Stimulated activated CD4-positive, alpha-beta T cell treated with anti-CD3 and anti-CD28 coated beads, TNF-alpha, amount 100 ng/mL, for 24 hours (primary cell): ENCODE measurements at regions not wholly inside any gene's neighbourhood (a gene's known extent, or its start where the extent isn't known, plus 50 kb on each side); places are given as distances from the start of the nearest gene placed in this dataset.
"Not testable (repeated sequence)": the region's sequence is repeated elsewhere in the genome, so short reads cannot be mapped to it uniquely, and the experiment has no call there.

ENCODE experiments used
- DNase-seq, 3 experiments: peaks; one replicate each; pipeline ENCODE4 v3.0.0-alpha.2; 2020; ENCODE audit warnings: low read depth in 3 of 3

DNA sequence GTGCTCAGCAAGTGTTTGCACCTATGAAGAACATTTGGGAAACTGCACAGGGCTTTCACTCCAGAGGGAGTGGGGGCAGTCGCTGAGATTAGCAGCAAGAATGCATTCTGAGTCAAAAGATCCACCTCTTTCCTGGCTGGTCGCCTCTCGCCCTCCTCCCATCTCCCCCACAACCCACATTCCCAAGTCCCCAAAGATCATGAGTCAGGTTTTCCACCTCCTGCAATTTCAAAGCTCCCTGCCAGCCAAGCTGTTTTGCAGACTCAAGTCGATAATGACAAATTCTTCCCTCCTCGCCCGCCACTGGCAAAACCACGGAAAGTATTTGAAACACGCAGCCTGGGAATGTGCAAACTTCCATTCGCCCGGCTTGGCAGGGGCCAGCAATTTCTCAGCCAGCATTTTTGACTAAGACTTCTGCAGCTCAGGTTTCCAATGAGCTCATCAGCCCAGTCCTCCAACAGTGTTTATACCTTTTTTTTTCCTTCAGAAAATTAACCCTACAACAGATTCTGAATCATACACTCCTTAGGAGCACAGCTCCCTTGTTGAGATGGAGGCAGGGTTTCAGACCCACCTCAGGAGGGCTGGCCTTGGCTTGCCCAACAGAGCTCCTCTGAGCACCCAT, 181.4 kb downstream of the SMAD6 start:
- no peak for DNase-seq

DNA sequence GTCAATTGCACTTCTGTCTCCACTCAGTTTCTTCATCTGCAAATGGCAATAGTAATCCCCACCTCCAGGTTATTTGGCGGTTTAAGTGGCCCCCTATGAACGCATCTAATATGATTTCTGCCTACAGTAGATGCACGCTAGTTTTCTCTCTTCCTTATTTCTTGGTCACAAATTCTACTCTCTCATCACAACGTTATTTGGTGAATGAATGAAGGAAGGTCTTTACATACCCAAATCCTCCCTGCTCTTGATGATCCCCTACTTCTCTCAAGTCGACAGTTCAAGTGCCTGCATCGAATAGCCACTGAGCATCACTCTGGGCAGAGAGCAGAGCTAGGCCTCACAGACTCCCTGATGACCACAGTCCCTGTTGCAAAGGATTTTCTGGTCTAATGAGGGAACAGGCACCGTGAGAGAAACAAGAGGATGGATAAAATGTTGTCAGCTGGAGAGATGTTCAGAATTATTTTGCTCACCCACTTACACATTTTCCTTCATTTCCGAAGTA, 181.2 kb upstream of the SMAD3 start:
- no peak for DNase-seq

DNA sequence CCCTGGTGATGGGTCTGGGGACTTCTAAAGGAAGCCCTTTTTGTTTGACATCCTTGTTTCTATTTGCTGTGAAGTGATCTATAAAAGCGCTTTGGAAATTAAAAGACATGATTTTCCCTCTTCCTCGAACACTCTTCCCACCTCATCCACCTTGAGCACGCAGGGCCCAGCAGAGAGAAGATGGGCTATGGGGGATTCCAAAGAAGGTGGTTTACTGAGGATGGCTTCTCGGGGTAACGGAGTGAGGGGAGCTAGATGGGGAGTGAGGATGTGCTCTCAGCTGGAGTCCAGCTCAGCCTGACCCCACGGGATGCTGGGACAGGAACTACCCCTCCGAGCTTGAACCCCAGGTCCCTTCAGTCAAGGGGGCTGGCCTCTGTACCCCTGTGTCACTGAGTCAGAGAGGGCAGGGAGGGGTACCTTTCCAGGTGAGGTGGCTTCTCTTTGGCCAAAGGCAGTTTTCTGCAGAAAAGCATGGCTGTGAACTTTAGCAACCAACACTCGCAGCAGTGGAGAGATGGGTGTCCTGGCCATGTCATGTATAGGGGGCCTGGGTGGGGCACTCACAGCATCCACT, 180.7 kb upstream of the SMAD3 start:
- DNase-seq: no peak

DNA sequence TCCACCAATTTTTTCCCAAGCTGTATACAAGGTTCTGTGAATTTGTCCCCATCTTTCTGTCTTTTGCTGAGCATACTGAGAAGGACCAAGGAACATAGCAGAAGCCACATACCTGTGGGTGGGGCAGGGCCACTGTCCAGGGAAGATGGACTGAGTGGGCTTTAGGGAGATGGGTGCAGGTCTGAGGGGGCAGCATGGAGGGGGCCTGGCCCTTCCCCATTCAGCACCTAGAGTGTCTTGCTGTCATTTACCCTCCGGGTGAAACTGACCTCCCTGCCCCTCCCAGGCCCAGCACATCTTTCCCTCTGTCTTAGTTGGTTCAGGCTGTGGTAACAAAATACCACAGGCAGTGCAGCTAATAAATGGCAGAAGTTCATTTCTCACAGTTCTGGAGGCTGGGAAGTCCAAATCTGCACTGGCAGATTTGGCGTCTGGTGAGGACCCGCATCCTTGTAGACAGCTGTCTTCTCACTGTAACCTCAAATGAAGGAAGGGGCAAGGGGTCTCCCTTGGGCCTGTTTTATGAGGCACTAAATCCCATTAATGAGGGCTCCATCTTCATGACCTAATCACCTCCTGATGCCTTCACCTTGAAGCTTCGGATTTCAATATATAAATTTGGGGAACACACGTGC, 180.0 kb upstream of the SMAD3 start:
- no peak for DNase-seq

DNA sequence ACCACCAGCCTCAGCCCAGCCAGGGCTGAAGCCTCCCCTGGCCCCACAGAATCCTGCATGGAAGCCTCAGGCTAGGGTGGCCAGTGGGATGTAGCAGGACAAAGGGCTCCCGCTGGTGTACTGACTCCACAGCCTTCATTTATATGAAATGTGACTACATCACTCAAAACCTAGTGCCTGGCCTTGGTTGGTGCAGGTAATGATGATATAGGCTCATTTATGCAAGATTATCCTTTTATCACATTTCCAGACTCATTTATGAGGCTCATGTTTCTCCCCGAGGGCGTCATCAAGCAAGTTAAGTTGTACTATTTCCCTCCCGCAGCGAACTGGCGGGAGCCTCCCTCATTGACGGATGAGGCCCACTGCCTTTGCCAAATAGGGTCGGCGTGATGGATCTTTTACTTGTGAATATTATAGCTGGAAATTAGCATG, 179.1 kb upstream of the SMAD3 start:
- no peak for DNase-seq

DNA sequence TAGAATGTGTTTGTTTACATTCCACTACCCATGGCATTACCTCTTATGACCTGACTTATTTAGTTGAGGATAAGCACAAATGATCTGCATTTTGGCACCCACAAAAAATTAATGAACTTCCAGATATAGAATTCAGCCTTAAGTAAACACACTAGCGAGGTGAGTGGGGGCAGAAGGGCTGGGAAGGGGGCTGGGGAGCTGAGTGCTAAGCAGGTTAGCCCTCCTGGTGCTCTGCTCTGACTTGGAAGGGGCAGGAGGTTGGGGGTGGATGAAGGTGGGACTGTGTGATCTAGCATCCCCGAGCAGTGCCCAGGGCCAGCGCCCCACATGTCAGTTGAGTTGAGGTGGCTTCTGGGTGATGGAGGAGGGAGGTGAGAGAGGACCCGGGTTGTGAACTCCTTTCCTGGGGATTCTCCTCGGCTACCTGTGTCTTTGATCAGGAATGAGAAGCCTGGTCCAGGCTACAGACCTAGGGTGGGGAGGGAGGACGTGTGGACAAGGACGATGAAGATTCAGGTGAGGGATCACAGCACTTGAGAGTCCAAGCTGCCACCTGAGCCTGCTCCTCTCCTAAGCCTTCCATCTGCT, 178.6 kb upstream of the SMAD3 start:
- DNase-seq: no peak

DNA sequence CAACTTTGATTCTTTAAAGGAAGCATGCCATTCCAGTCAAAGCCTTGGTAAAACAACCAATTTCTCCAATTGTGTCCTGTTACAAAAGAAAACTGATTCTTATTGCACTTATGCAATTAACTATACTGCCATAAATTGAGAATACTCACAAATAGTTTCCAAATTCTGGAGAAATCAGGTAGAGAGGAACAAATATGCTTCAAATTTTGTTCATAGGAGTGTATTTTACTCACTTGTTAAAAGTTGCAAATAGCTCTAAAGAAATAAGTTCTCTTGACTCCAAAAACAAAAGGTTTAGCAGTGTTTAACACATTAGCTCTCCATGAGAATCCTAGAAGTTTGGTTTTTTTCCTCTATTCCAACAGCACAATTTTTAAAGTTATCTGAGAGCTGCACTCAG, 176.1 kb upstream of the SMAD3 start:
- not testable (repeated sequence) for DNase-seq

DNA sequence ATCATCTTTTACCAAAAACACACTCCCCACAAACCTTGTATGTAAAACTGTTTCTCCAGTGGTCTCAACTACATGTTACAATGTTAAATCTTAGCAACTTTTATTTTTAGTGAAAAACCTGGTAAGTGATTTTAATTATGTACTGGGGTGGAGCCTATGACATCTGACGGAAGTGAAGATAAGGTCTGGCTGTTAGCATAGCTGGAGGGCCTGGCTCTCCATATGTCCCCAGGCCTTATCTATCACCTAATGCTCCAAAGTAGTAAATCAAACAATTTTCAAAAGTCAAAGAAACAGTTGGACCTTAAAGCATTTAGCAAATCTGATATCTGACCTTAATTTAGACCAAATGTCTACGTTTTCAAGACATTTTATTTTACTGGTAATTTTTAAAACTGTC, 173.6 kb upstream of the SMAD3 start:
- DNase-seq: no peak

DNA sequence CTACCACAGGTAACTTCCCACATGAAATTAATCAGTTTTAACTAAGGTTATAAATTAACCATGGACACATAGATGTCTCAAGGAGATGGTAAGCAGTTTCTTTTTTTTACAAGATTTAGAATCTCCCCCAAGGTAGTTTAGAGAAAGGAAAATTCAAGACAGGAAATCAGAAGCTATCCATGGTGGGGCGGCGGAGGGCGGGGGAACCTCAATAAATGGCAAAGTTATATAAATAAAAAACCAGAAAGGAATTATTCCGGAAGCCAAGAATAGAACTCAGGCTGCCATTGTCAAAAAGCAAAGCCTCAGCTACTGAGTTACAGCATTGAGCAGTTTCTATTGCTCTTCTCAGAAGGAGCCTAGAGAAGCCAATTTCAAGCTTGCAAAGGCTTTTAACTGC, 172.1 kb upstream of the SMAD3 start:
- no peak for DNase-seq

DNA sequence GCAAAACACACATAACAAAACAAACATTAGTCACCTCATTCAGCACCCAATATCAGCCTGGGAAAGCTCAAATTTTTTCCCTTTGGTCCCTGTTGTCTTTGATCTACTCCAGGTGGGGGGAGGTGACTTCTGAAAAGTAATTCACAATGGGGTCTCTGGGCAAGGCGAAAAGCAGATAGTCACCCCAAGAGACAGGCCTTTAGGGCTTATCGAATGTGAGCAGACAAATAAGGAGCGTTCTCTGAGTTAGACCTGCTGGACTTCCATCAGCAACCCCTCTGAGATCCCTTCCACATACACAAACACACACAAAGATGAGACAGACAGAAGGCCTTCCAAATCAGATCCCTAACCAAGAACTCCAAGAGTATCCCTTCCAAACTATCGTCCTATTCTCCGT, 171.0 kb upstream of the SMAD3 start:
- no peak for DNase-seq

DNA sequence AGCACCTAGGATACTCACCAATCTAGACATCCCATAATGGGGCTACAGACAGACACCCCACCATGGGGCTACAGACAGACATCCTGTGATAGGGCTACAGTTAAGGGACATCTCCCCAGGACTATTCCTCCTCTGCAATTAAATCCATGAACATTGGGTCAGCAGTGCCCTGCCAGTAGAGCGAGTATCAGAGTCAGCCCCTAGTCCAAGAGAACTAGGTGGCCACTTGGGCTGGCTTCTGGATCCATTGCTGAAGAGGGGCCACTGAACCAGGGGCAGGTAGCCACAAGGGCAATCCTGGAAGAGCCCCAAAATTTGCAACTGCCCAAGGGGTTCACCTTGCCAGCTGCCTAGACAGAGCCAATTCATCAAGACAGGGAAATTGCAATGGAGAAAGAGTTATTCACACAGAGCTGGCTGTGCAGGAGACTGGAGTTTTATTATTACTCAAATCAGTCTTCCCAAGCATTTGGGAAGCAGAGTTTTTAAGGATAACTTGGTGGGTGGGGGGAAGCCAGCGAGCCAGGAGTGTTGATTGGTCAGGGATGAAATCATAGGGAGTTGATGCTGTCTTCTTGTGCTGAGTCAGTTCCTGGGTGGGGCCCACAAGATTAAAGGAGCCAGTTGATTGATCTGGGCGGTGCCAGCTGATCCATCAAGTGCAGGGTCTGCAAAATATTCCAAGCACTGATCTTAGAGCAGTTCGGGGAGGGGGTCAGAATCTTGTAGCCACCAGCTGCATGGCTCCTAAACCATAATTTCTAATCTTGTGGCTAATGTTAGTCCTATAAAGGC, 170.2 kb upstream of the SMAD3 start:
- no peak for DNase-seq

DNA sequence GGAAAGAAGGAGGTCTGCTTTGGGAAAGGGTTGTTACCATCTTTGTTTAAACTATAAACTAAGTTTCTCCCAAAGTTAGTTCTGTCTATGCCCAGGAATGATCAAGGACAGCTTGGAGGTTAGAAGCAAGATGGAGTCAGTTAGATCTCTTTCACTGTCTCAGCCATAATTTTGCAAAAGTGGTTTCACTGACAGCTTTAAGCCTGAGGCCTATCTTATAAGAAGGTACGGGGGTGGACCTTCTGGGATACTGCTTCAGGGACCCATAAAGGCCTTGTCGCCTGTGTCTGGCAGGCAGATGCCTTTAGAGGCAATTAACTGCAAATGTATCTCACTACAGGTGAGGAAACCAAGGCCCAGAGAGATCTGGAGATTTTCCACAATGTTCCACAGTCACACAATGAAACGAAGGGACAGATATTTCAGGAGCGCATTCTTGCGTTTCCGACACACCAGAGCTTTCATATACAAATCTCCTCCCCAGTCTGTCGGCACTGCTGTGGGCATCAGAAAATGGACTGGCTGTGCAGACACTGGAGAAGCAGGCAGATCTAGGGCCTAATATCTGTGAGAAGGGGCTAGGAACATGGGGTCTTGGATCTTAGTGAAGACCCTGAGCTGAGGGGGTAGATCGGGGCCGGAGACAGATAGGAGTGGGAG, 169.5 kb upstream of the SMAD3 start:
- DNase-seq: no peak

DNA sequence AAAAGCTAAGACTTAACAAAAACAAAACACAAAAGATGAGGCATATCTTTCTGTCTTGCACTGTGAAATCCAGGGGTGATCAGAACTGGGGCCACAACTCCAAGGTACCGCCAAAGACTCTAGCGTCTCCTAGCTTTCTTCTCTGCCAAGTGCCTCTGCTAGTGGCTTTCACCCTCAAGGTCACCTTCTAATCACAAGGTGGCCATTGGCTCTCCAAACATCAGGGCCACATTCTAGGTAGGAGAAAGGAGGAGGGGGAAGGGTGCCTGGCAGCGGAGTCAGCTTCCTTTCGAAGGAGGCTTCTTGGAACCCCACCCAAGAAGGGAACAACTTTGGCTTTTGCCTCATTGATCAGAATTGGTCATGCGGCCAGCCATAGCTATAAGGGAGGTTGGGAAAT, 168.8 kb upstream of the SMAD3 start:
- DNase-seq: no peak

DNA sequence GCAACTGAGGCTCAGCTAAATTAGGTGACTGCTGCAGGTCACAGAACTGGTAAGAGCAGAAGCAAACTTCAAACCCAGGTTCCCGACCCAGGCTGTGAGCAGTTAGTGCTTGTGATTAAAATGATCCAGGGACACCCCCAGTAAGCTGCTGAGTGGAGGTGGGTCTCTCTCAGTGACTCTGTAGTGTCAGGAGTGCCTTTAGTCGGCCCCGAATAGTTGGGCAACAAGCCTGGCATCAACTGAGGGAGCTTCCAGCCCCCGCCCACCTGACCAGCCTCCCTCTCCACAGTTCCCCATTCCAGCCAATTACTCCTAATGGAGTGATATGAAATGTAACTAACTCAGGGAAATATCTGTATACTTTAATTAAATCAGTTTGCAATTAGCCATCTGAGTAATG, 168.0 kb upstream of the SMAD3 start:
- no peak for DNase-seq

DNA sequence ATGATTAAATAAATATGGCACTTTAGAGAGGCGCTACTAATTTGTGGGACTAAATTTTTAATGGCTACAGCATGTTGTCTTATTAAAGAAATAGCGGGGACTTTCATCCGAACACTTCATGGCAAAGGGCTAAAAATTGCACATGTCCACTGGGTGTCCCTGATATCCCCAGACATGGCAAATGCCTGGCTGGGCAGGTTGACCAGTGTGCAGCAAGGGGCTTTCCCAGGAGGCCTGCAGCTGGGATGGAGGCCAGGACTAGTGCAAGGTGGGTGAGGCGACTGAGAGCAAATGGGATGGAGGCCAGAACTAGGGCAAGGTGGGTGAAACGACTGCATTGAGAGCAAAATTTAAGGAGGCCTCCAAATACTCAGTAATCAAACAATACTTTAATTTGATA, 167.4 kb upstream of the SMAD3 start:
- no peak for DNase-seq

DNA sequence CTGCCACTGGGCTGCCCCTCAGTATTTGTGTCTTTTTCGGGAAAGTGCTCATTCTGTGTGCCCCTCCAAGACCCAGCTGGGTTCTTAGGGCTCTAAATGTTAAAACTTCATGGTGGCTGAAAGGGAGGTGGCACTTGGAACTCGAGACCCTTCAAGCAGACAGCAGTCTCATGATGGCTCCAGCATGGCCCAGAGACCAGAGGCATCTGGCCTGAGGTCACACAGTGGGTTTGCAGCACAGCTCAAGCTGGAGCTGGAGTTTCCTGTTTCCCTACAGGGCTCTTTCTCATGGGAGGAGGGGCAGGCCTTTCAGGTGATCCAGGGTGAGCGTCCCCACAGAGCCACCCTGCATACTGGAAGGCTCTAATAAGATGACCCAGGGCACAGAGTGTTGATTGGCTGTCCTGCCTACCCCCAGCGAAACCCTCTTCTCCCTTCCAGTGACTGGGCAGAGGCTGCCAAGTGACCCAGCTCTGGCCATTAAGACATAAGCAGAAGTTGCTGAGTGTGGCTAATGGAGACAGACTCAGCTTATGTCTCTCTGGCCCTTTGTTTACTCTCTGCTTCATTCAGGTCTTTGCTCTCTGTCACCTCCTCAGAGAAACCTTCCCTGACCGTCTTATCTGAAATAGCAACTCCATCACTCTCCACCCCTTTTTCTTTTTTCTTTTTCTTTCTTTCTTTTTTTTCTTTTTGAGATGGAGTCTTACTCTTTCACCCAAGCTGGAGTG, 166.6 kb upstream of the SMAD3 start:
- DNase-seq: no peak

DNA sequence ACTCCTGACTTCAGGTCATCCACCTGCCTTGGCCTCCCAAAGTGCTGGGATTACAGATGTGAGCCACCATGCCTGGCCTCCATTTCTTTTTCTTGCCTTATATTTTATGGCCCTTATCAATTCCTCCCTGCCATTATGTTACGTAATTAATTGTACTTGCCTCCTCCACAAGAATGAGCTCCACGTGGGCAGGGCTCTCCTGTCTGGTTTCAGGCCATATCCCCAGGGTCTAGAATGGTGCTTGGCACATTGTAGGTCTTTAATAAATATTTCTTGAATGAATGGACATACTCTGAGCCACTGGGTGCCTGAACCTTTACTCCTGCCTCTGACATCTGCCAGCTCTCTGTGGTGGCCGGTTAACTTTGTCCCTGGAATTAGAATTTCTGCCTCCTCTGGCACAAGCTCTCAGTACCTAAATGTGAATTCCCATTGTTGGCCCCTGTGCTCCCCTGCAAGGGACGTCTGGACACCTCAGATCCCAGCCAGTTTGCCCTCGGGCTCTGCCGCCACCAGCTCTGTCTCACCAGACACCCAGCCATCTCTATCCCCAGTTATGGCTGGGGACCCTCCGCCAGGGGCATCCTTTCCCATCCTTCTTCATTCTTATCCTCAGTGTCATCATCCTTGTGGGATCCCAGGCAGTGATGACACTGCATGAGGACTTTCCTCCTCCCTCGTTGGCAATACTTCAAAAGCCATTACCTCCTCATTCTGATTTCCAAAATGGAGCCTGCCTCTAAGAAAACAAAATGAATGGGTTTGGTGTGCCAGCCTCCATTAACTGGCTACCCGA, 165.6 kb upstream of the SMAD3 start:
- no peak for DNase-seq

DNA sequence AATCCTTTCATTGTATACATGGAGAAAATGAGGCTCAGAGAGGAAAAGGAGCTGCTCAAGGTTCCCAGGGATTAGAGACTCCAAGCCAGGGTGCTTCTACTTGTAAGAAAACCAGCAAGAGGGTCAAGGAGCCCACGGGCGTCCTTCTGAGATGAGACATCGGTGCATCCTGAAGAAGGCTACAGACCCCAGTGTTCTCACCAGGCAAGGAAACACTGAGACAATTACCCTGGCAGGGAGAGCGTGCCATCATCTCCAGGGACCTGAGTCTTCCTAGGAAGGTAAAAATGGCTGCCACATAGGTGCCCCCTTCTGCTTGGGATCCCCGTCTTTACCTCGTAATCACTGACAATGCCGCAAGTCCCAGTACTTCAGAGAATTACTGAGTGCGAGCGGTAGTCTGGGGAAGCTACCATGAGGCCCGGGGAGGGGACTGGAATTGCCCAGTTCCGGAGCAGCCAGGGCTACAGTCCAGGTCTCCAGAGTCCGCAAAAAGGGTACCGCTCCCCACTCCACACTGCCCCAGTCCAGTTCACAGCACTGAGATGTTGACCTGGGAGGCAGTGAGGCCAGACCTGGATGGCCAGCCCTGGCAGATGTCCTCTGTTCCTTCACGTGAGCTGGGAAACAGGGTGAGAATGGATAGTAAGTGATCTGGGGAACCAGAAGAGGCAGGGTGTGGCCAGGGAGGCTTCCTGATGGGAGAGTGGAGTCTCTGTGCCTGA, 164.7 kb upstream of the SMAD3 start:
- no peak for DNase-seq

DNA sequence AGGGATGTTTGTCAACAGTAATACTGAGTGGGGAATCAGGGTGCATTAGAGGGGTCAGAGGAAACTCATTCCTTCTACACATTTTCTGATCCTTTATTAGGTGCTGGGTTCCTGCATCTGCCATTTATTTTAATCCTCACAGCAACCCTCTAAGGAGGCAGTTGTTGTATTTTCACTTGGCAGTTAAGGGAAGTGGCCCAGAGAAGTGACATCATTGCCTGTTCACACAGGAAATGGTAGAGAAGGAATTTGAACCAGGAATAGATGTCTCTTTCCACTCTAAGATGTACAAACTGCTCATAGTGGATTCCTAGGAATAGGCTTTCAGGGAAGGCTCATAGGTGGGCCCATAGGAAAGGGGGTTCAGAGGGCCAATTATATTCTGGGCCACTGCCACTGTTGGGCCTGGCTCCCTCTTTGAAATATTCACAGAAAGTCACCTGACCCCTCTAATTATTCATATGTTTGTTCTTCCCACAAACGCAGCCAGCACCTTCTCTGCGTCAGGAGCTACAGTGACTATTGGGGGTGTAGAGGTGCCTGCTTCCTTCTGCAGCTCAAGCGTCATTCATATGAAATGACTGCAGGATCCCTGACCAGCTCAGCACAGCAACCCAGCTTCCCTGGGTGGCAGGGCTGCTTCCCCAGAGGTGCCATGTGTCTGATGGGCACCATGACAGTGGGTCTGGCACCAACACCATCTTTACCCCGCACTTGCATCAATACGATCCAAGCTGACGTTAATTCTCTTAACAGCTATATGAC, 163.9 kb upstream of the SMAD3 start:
- no peak for DNase-seq
